GM19238 (cell line): ENCODE measurements at regions not wholly inside any gene's neighbourhood (a gene's known extent, or its start where the extent isn't known, plus 50 kb on each side); places are given as distances from the start of the nearest gene placed in this dataset.

ENCODE experiments used
- DNase-seq: peaks from one replicate; pipeline ENCODE4 v3.0.0; 2011; ENCODE audit warnings: low spot score; ENCODE audit not compliant: insufficient read length

GRCh38 chr18:41265047-41265446, 690.0 kb upstream of the PIK3C3 start:
- DNase-seq = no peak

DNA sequence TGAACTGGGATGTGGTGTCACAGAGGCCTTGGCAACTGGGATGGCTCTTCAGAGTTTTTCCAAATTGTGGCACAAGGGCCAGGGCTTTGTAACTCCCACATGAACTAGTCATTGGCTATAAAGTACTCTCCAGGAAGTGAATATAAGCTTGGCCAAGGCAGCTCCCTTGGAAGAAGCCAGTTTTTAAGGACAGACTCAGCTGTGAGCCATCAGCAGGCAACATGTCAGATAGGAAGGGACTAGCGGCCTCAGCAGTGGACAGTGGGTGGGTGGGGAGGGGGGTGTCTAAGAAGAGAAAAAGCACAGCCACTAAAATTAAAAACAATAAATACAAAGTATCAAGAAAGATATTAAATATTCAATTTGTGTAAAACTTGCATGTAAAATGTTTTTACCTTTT, 691.1 kb upstream of the PIK3C3 start:
- no peak for DNase-seq

DNA sequence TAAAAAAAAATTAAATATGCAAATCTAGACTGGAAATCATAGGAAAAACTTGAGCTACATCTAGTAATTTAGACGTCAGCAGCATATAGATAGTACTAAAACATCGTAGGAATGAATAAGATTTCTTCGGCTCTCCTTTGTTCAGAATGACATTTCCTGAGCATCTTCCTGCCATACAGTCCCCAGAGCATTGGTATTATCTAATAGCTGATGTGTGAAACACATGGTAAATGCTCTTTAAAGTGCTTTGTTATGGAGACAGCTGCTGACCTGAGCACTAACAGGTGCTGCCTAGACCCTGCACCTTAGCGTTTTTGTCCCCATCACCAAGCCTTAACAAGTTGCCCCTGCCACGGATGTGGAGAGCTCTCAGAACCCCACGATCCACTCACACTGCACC, 692.3 kb upstream of the PIK3C3 start:
- no peak for DNase-seq

- DNase-seq = no peak
Measured at GRCh38 chr18:41244591-41245037, 710.4 kb upstream of the PIK3C3 start.

GRCh38 chr18:41237317-41237716, 717.7 kb upstream of the PIK3C3 start:
- DNase-seq = no peak

- DNase-seq = no peak
Measured at GRCh38 chr18:41231681-41232080, 723.4 kb upstream of the PIK3C3 start.

DNA sequence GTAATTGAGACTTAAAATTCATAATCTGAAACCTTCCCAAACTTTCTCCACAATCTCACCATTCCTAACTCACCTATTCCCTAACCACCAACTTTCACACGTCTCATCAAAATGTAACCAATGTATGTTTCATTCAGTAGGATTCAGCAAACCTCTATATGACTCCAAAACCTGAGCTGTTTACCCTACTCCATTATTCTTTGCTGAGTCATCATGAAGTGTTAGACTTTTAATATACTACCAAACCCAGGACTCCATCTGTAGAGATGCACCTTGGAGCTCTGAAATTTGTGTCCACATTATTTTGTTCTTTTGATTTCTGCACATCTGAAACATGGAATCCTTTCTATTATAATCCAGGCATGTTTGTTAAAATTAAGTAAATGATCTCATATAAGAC, 727.0 kb upstream of the PIK3C3 start:
- DNase-seq = no peak

GRCh38 chr18:41226911-41227310, 728.1 kb upstream of the PIK3C3 start:
- DNase-seq = no peak

GRCh38 chr18:41226186-41226585, 728.8 kb upstream of the PIK3C3 start:
- no peak for DNase-seq

DNA sequence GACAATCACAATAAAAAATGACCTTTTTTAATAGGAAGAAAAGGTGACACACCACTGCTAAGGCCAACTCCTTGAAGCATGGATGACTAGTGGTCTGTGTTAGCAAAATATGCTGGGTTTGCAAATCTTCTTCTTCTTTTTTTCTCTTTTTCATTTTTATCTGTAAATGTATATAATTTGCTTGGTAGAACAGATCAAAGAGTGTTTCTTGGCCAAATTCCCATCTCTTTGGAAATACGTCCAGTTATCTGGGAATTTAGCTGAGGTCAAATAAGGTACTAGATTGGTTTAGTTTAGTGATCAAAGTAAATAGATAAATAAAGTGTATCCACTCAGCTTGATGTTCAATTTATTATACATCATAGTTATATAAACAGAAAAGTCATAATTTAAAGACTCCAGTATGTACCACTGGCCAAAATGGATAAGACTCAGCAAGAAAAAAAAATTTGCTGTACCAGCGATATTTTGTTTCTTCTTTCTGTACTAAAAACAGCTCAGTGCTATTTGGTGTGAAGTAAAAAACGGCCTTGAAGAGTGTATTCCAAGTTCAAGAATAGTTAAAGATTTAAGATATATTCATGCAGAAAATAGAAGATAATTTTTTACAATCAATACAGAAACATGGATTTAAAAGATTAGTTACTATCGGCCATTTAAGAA, 738.6 kb upstream of the PIK3C3 start:
- no peak for DNase-seq

- no peak for DNase-seq
Measured at GRCh38 chr18:41207706-41208105, 747.3 kb upstream of the PIK3C3 start.

GRCh38 chr18:41206341-41206830, 748.6 kb upstream of the PIK3C3 start:
- DNase-seq = no peak

DNA sequence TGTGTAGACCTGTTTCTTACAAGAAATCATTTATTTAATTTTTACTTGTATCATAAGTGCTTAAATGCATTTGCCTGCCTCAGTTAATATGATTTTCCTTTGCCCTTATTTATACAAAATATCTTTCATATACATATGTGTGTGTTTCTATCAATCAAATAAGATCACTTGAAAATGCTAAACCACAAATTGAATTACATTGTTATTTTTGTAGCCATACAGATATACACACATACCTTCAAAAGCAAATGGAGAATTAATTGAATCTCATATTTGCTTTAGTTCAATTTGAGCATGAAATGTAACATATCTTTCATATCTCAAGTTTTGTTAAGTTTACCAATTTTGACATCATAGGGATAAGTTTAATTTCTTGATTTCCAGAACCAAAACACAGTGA, 755.8 kb upstream of the PIK3C3 start:
- DNase-seq = no peak

- DNase-seq = no peak
Measured at GRCh38 chr18:41197967-41198366, 757.1 kb upstream of the PIK3C3 start.

DNA sequence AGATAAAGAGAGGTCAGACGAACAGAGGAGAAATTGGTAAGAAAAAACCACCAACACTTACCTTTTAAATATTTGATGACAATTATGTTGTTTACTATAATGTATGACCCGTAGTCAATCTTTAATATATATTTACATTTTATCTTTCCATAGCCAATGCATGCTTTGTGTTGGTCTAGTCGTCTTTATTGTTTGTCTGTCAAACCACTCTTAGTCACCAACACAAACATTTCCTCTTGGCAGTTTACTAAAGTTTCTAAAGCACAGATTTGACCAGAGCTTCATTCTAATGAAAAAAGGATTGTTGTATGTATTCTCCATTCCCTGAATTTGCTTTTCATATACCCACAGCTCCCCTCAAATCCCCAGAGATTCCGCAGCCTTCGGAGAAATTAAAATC, 784.7 kb upstream of the PIK3C3 start:
- DNase-seq = no peak

DNA sequence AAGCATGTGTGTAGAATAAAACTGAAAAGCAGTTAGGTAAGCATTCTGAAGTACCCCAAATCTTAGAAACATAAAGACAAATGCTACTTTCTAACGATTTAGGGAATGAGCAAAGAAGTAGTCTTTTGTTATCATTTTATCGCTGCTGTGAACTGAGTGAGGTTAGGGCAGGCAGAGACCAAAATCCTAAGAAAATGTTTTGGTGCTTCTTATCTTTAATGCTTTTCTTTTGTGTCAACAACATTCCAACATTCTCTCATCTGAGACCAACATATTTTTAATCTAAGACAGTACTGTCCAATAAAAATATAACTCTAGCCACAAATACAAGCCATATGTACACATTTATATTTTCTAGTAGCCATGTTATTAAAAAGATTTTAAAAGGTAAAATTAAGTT, 789.4 kb upstream of the PIK3C3 start:
- DNase-seq = no peak

DNA sequence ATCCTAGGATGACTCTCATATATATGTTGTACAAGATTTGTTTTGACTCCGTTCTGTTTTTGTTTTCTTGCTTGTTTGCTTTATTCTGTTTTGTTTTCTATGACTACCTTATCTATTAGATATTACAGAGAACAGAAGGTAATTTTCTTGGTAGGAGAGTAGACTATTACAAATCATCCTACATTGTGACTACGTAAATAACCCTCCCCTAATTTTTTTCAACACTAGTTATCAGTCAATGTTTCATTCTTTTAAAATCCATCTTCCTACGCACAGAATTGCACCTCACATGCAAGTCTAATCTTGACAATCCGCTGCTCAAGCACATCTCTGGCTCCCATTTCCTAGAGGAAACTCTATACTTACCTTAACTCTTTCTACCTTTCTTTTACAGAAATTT, 792.3 kb upstream of the PIK3C3 start:
- no peak for DNase-seq

DNA sequence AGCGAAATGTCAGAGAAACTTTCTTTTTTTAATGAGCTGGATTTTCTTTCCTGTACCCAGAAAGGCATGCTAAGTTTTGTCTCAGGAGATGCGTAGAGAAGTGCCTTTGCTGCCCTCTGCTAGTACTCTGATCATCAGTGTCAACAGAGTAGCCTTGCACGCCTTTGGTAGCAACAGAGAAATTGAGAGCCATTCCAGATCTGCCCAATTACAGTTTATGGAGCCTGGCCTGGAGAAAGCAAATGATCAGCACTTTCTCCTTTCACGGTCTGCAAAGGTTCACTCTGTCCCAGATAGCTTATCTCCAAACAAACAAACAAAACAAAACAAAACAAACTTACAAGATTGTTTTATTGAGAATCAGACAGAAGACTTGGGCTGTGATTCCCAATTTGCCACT, 792.8 kb upstream of the PIK3C3 start:
- no peak for DNase-seq

- DNase-seq = no peak
Measured at GRCh38 chr18:41155910-41156851, 798.9 kb upstream of the PIK3C3 start.

DNA sequence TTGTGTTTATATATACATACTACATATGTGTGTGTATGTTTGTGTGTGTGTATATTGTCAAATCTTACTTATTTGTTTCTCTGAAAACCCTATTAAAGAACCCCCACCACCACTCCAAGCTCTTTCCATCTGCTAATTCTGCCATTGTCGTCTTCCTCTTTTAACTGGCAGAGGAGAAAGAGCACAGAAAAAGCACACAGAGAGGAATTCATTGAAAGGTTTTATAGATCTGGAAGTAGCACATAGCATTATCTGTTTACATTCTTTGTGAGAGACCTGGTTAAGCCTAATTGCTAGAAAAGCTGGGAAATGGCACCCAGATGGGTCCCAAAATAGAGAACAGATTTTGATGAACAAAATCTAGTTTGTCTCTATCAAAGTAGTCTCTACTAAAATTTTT, 800.0 kb upstream of the PIK3C3 start:
- DNase-seq = no peak

DNA sequence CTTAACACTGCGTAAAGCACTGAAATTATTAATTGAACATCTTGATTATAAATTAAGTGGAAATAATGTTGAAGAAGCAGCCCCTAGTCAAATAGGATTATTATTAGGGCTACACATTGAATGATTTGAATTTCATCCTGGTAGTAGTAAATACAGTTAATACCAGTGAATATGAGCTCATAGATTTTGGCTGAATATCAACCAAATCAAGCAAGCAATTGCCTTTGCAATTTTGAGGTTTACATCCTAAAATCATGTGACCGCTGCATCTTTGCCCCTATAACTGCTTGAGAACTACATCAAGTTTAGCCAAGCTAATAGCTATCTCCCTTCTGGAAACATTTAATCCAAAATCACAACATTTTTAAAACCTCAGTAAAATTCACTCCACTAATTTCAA, 801.2 kb upstream of the PIK3C3 start:
- DNase-seq = no peak

DNA sequence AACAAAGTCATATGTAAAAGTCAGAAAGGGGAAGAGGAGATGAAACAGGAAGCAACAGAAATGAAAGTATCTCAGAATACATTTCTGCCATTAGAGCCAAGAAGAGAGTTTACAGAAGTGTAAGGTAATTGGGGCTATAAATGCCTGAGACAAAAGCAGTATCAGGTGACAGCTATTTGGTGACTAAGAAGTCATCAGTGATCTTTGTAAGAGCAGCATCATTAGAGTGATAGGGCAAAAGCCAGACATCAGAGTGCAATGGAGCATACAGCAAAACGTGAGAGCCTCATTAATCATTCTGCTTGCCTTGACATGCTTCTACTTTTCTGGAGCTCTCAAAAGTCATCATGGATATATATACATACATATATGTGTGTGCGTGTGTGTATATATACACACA, 804.7 kb upstream of the PIK3C3 start:
- no peak for DNase-seq

DNA sequence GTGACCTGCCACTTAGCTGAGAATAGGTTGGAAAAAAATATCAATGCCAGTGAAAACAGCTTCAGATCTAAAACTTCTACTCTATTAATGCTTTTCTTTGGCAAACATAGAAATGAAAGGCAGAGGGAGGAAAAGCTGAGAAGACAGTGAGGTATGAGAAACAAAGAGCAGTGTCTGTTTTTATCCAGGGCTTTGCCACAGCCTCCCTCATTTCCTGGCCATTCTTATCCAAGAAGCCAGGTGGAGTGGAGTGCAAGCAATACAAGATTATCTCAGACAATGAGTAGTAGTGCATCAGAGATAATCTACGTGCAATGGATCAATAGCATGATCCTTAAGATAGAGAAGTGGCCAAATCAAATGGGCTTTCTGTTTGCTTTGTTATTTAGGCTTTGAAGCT, 808.7 kb upstream of the PIK3C3 start:
- DNase-seq = no peak
